Natural killer cell treated with Interleukin-12 subunit alpha and Interleukin-12 subunit beta and Interleukin-15 and Interleukin-18, amount 100 ng/mL, for 72 hours (primary cell): ENCODE measurements at regions not wholly inside any gene's neighbourhood (a gene's known extent, or its start where the extent isn't known, plus 50 kb on each side); places are given as distances from the start of the nearest gene placed in this dataset.
"Not testable (repeated sequence)": the region's sequence is repeated elsewhere in the genome, so short reads cannot be mapped to it uniquely, and the experiment has no call there.

Experiments
- ATAC-seq, 2 donors: fragments of 150-1000 bp; cut with Tn5 transposase in 1 of 2; sonication (Bioruptor Pico), chemical (Tn5 transposase) in 1 of 2; 2 replicates each; pipeline ENCODE4 v1.10.0; 2021
- DNase-seq: peaks from one replicate; pipeline ENCODE4 v3.0.0; 2022; ENCODE audit warnings: low spot score
- H3K27ac Mint-ChIP-seq, 2 donors: 1 replicate in 1 of 2; 2 replicates in 1 of 2; pipeline ENCODE4 v1.8.0; 2022; ENCODE audit warnings: mixed read lengths in 2 of 2, mild to moderate bottlenecking in 1 of 2, moderate library complexity in 1 of 2
- H3K27me3 Mint-ChIP-seq, 2 donors: 1 replicate in 1 of 2; 2 replicates in 1 of 2; pipeline ENCODE4 v1.8.0; 2022; ENCODE audit warnings: mixed read lengths in 2 of 2
- H3K36me3 Mint-ChIP-seq: one replicate; pipeline ENCODE4 v1.8.0; 2022; ENCODE audit warnings: mixed read lengths
- H3K4me1 Mint-ChIP-seq, 2 donors: 1 replicate in 1 of 2; 2 replicates in 1 of 2; pipeline ENCODE4 v1.8.0; 2022; ENCODE audit warnings: low read depth in 2 of 2, mixed read lengths in 2 of 2, mild to moderate bottlenecking in 1 of 2
- H3K4me3 Mint-ChIP-seq: one replicate; pipeline ENCODE4 v1.8.0; 2022; ENCODE audit warnings: mixed read lengths
- H3K9me3 Mint-ChIP-seq: 2 replicates; pipeline ENCODE4 v1.8.0; 2022; ENCODE audit warnings: mixed read lengths

- ATAC-seq (no peak), DNase-seq (no peak)
- H3K36me3 Mint-ChIP-seq = no peaks in the 10 kb centered on the region
- H3K4me3 Mint-ChIP-seq = no peak overlapping the region
- no peak overlapping the region for H3K27ac Mint-ChIP-seq
- H3K9me3 Mint-ChIP-seq = no peaks in the 10 kb centered on the region
- H3K4me1 Mint-ChIP-seq = no peaks in the 10 kb centered on the region
- H3K27me3 Mint-ChIP-seq = peaks cover 13 to 17% of the 10 kb centered on the region in 2 donors
Observed at GRCh38 chr2:152250421-152251100, 75.0 kb upstream of the STAM2 start.

DNA sequence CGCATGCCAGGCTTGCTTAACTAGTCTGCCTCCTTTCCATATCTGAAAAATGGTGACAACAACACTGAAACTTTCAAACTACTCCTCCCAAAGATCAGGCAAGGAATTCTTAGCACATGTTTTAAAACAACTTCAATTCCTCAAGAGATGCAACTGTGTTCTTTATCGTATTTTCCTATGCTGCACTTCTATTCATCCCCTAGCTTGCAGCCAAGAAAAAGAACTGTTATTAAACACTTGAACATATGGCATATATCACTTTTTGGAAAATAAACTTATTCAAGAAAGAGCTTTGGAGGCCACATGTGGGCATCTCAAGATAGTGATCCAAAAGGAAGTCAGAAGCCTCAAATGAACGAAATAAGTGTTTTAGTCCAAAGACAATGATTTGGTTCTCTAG is 75.6 kb upstream of the STAM2 start:
- Mint-ChIP-seq H3K4me3 (no peak overlapping the region), H3K27ac (no peak overlapping the region), H3K4me1 (no peaks in the 10 kb centered on the region), H3K36me3 (no peaks in the 10 kb centered on the region), H3K27me3 (peaks cover 14 to 17% of the 10 kb centered on the region in 2 donors), H3K9me3 (no peaks in the 10 kb centered on the region)
- ATAC-seq = no peak
- no peak for DNase-seq

GRCh38 chr2:152251811-152252210 is 76.2 kb upstream of the STAM2 start:
- H3K4me3 Mint-ChIP-seq = no peak overlapping the region
- no peak overlapping the region for H3K27ac Mint-ChIP-seq
- DNase-seq (no peak), ATAC-seq (no peak)
- H3K27me3 Mint-ChIP-seq = peaks cover 15 to 17% of the 10 kb centered on the region in 2 donors
- no peaks in the 10 kb centered on the region for H3K9me3 Mint-ChIP-seq
- no peaks in the 10 kb centered on the region for H3K4me1 Mint-ChIP-seq
- no peaks in the 10 kb centered on the region for H3K36me3 Mint-ChIP-seq

DNA sequence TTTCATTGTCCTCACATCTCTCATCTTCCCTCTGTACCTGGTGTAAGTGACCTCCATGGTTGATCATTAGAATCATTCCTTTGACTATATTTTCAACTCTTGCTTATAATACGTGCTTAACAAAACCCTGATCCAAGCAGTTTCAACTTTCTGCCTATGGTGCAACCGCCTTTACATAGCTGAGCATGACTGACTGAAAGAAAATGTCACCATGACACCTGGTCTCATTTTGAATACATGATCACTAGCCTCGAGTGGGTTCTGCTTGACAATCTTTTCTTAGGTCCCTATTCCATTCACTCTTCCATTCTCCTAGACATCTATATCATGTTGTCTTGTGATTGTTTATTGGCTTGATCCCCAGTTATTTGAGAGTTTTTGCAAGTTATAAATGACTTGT is 78.9 kb upstream of the STAM2 start:
- Mint-ChIP-seq H3K36me3 (no peaks in the 10 kb centered on the region), H3K27ac (no peak overlapping the region), H3K27me3 (peaks cover 20 to 25% of the 10 kb centered on the region in 2 donors), H3K4me3 (no peak overlapping the region), H3K9me3 (no peaks in the 10 kb centered on the region), H3K4me1 (no peaks in the 10 kb centered on the region)
- ATAC-seq (no peak), DNase-seq (no peak)

GRCh38 chr2:152254976-152255375 is 79.4 kb upstream of the STAM2 start:
- no peak overlapping the region for H3K4me3 Mint-ChIP-seq
- H3K27ac Mint-ChIP-seq = no peak overlapping the region
- ATAC-seq = no peak
- no peaks in the 10 kb centered on the region for H3K9me3 Mint-ChIP-seq
- H3K4me1 Mint-ChIP-seq = no peaks in the 10 kb centered on the region
- no peak for DNase-seq
- no peaks in the 10 kb centered on the region for H3K36me3 Mint-ChIP-seq
- H3K27me3 Mint-ChIP-seq = peaks cover 20 to 25% of the 10 kb centered on the region in 2 donors

DNA sequence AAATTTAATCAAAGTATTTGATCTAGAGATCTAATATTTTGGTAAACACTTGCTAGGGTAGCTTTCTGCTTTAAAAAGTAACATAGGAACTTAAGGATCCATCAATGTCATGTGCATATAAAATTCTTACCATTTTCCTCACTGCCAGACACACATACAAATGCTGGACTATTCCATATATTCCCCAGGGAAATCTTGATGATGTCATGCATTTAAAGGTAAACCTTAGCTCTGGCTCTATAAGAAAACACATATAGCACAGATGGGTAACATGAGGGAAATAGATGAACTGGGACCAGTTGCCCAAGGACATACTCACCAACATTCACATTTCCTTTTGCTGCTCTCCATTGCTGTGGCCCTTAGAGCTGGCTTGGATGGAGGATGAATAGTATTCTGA is 79.1 kb upstream of the FMNL2 start:
- no peak overlapping the region for H3K27ac Mint-ChIP-seq
- H3K4me1 Mint-ChIP-seq = no peaks in the 10 kb centered on the region
- no peaks in the 10 kb centered on the region for H3K36me3 Mint-ChIP-seq
- H3K9me3 Mint-ChIP-seq = peaks cover 2% of the 10 kb centered on the region
- peaks cover 20 to 27% of the 10 kb centered on the region in 2 donors for H3K27me3 Mint-ChIP-seq
- ATAC-seq (no peak), DNase-seq (no peak)
- no peak overlapping the region for H3K4me3 Mint-ChIP-seq

DNA sequence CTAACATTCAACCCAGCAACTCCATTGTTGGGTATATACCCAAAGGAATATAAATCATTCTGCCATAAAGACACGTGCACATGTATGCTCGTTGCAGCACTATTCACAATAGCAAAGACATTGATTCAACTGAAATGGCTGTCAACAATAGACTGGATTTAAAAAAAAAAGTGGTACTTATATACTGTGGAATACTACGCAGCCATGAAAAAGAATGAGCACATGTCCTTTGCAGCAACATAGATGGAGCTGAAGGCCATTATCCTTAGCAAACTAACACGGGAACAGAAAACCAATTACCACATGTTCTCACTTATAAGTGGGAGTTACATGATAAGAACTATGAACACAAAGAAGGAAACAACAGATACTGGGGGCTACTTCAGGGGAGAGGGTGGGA is 74.0 kb upstream of the FMNL2 start:
- H3K36me3 Mint-ChIP-seq = no peaks in the 10 kb centered on the region
- ATAC-seq (no peak), DNase-seq (no peak)
- peaks cover 9 to 20% of the 10 kb centered on the region in 2 donors for H3K27me3 Mint-ChIP-seq
- no peaks in the 10 kb centered on the region for H3K4me1 Mint-ChIP-seq
- no peak overlapping the region for H3K4me3 Mint-ChIP-seq
- peaks cover 5% of the 10 kb centered on the region for H3K9me3 Mint-ChIP-seq
- H3K27ac Mint-ChIP-seq = no peak overlapping the region

DNA sequence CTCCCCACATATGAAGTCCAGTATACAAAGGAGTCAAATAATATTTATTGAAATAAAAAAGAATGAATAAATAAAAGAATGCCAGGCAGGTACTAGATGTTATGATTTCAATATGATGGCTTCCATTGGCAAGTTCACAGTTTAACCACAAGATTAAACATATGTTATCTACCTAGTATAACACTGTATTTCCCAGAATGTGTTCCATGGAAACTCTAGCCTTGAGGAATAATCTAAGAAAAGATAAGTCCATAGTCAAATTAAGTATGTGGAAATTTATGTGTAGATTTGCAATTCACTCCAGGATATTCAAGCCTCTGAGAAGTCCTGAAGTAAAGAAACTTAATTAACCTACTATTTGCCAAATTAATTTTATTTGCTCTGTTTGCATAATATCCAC is 71.1 kb upstream of the FMNL2 start:
- H3K27ac Mint-ChIP-seq = no peak overlapping the region
- ATAC-seq = no peak
- no peak overlapping the region for H3K4me3 Mint-ChIP-seq

GRCh38 chr2:152273732-152274260 is 61.2 kb upstream of the FMNL2 start:
- H3K4me3 Mint-ChIP-seq, H3K27ac Mint-ChIP-seq, ATAC-seq, H3K4me1 Mint-ChIP-seq, DNase-seq, H3K9me3 Mint-ChIP-seq: not testable (repeated sequence)
- H3K36me3 Mint-ChIP-seq = peaks cover 20% of the 10 kb centered on the region
- H3K27me3 Mint-ChIP-seq = peaks cover 8 to 17% of the 10 kb centered on the region in 2 donors

More for the DNA sequence above, 71.1 kb upstream of the FMNL2 start:
- DNase-seq = no peak
- Mint-ChIP-seq H3K36me3 (no peaks in the 10 kb centered on the region), H3K9me3 (peaks cover 8% of the 10 kb centered on the region), H3K27me3 (peaks cover 3 to 16% of the 10 kb centered on the region in 2 donors), H3K4me1 (no peaks in the 10 kb centered on the region)

DNA sequence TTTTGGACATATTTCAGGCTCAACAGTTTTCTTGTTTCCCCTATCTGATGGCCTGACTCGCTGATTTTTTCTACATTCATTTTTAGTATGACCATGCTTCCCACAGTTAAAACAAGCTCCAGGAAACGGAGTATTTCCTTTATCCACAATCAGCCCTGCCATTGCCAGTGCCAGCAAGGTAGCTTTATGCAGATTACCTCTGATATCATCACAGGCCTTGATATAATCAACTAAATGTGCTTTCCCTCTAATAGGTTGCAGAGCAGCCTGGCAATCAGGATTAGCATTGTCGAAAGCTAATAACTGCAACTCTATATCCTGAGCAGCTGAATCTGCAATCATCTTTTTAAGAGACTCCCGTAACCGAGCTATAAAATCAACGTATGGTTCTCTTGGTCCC is 57.1 kb upstream of the FMNL2 start:
- H3K4me1 Mint-ChIP-seq, H3K27ac Mint-ChIP-seq, H3K9me3 Mint-ChIP-seq, DNase-seq, H3K4me3 Mint-ChIP-seq, ATAC-seq: not testable (repeated sequence)
- Mint-ChIP-seq H3K36me3 (peaks cover 14% of the 10 kb centered on the region), H3K27me3 (peaks cover 12 to 17% of the 10 kb centered on the region in 2 donors)

DNA sequence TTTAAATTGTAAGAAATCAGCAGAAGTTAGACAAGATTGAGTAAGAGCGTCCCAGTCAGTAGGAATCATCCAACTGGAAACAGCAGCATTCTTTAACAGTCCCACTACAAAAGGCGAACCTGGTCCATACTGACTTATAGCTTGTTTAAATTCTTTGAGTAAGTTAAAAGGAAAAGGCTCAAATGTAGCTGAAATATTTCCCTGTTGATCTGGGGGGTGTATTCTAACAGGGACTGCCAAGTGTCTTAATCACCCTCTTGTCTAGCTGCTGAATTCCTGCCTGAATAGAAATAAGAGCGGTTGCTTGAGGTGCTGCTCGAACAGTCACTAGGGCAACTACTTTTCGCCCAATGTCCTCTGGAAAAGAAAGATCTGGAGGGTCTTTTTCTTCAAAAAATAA is 56.4 kb upstream of the FMNL2 start:
- DNase-seq (no peak), ATAC-seq (no peak)
- H3K9me3 Mint-ChIP-seq = peaks cover 3% of the 10 kb centered on the region
- H3K36me3 Mint-ChIP-seq = peaks cover 11% of the 10 kb centered on the region
- no peak overlapping the region for H3K27ac Mint-ChIP-seq
- peaks cover 14 to 17% of the 10 kb centered on the region in 2 donors for H3K27me3 Mint-ChIP-seq
- no peaks in the 10 kb centered on the region for H3K4me1 Mint-ChIP-seq
- H3K4me3 Mint-ChIP-seq = no peak overlapping the region

DNA sequence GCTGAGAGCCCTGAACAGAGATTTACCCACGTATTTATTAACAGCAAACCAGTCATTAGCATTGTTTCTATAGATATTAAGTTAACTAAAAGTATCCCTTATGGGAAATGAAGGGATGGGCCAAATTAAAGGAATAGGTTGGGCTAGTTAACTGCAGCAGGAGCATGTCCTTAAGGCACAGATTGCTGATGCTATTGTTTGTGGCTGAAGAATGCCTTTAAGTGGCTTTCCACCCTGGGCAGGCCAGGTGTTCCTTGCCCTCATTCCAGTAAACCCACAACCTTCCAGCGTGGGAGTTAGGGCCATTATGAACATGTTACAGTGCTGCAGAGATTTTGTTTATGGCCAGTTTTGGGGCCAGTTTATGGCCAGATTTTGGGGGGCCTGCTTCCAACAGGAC is 55.6 kb upstream of the FMNL2 start:
- H3K27ac Mint-ChIP-seq, H3K4me1 Mint-ChIP-seq, H3K4me3 Mint-ChIP-seq, H3K9me3 Mint-ChIP-seq, DNase-seq, ATAC-seq: not testable (repeated sequence)
- Mint-ChIP-seq H3K27me3 (peaks cover 14 to 17% of the 10 kb centered on the region in 2 donors), H3K36me3 (peaks cover 11% of the 10 kb centered on the region)

- ATAC-seq (no peak), DNase-seq (no peak)
- Mint-ChIP-seq H3K9me3 (peaks cover 3% of the 10 kb centered on the region), H3K36me3 (peaks cover 6% of the 10 kb centered on the region), H3K27me3 (peaks cover 18 to 24% of the 10 kb centered on the region in 2 donors), H3K4me3 (no peak overlapping the region), H3K27ac (no peak overlapping the region), H3K4me1 (no peaks in the 10 kb centered on the region)
Observed at GRCh38 chr2:152280780-152281179, 54.2 kb upstream of the FMNL2 start.

- no peaks in the 10 kb centered on the region for H3K9me3 Mint-ChIP-seq
- H3K4me1 Mint-ChIP-seq = no peaks in the 10 kb centered on the region
- DNase-seq (no peak), ATAC-seq (no peak)
- no peak overlapping the region for H3K4me3 Mint-ChIP-seq
- no peak overlapping the region for H3K27ac Mint-ChIP-seq
- H3K27me3 Mint-ChIP-seq = peaks cover 14 to 17% of the 10 kb centered on the region in 2 donors
- H3K36me3 Mint-ChIP-seq = peaks cover under 1% of the 10 kb centered on the region
Observed at GRCh38 chr2:152283392-152283791, 51.6 kb upstream of the FMNL2 start.

- Mint-ChIP-seq H3K4me3 (no peak overlapping the region), H3K4me1 (no peaks in the 10 kb centered on the region), H3K36me3 (no peaks in the 10 kb centered on the region), H3K27me3 (peaks cover 12 to 20% of the 10 kb centered on the region in 2 donors), H3K9me3 (no peaks in the 10 kb centered on the region), H3K27ac (no peak overlapping the region)
- no peak for DNase-seq
- no peak for ATAC-seq
Observed at GRCh38 chr2:152284398-152284797, 50.6 kb upstream of the FMNL2 start.
